Chondrocyte (in vitro differentiated cells): ENCODE measurements at regions not wholly inside any gene's neighbourhood (a gene's known extent, or its start where the extent isn't known, plus 50 kb on each side); places are given as distances from the start of the nearest gene placed in this dataset.

Source experiments
- DNase-seq: peaks from one replicate; pipeline ENCODE4 v3.0.0; 2021; ENCODE audit warnings: mixed read lengths, low spot score
- H3K27ac Mint-ChIP-seq: one replicate; pipeline ENCODE4 v1.8.0; 2021; ENCODE audit warnings: mild to moderate bottlenecking, moderate library complexity, mixed read lengths; ENCODE audit not compliant: unreplicated experiment
- H3K27me3 Mint-ChIP-seq: 2 replicates; pipeline ENCODE4 v1.8.0; 2021; ENCODE audit warnings: low read depth, mixed read lengths
- H3K36me3 Mint-ChIP-seq: 2 replicates; pipeline ENCODE4 v1.8.0; 2021; ENCODE audit warnings: low read depth, mixed read lengths
- H3K4me1 Mint-ChIP-seq: 2 replicates; pipeline ENCODE4 v1.8.0; 2021; ENCODE audit warnings: low read depth, mild to moderate bottlenecking, mixed read lengths
- H3K4me3 Mint-ChIP-seq: one replicate; pipeline ENCODE4 v1.8.0; 2021; ENCODE audit warnings: mild to moderate bottlenecking, moderate library complexity, mixed read lengths; ENCODE audit not compliant: unreplicated experiment
- H3K9me3 Mint-ChIP-seq: 2 replicates; pipeline ENCODE4 v1.8.0; 2021; ENCODE audit warnings: low read depth, mixed read lengths
- TF ChIP-seq, protein P1 (sequence below): fragments of 200-600 bp; sonication (generic); IDR thresholded peaks from 2 replicates; pipeline ENCODE4 v1.5.0; 2021; ENCODE audit warnings: antibody characterized with exemption, mild to moderate bottlenecking, moderate library complexity

DNA sequence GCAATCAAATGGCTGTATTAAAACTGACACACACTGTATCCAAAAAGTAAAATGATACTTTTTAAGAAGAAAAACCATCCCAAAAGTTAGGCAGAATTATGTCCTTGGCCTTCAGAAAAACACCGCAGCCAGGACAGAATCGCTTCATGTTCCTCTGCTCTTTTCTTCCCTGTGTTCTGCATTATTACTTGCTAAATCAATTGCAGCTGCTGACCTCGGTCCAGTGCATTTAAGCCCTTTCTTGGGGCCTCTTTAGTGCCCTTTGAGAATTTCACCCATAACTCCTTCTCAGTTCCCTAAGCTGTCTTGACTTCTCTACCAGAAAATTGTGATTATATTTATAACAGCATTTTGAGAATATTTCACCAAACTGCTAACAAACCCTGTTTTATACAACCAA, 696.9 kb downstream of the PCDH7 start:
- DNase-seq: no peak
- H3K36me3 Mint-ChIP-seq: no peaks in the 10 kb centered on the region
- no peaks in the 10 kb centered on the region for H3K27me3 Mint-ChIP-seq
- H3K9me3 Mint-ChIP-seq: no peaks in the 10 kb centered on the region
- TF ChIP-seq, protein P1, sequence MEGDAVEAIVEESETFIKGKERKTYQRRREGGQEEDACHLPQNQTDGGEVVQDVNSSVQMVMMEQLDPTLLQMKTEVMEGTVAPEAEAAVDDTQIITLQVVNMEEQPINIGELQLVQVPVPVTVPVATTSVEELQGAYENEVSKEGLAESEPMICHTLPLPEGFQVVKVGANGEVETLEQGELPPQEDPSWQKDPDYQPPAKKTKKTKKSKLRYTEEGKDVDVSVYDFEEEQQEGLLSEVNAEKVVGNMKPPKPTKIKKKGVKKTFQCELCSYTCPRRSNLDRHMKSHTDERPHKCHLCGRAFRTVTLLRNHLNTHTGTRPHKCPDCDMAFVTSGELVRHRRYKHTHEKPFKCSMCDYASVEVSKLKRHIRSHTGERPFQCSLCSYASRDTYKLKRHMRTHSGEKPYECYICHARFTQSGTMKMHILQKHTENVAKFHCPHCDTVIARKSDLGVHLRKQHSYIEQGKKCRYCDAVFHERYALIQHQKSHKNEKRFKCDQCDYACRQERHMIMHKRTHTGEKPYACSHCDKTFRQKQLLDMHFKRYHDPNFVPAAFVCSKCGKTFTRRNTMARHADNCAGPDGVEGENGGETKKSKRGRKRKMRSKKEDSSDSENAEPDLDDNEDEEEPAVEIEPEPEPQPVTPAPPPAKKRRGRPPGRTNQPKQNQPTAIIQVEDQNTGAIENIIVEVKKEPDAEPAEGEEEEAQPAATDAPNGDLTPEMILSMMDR: no peak
- no peaks in the 10 kb centered on the region for H3K4me1 Mint-ChIP-seq
- H3K27ac Mint-ChIP-seq: no peak overlapping the region
- H3K4me3 Mint-ChIP-seq: no peak overlapping the region

DNA sequence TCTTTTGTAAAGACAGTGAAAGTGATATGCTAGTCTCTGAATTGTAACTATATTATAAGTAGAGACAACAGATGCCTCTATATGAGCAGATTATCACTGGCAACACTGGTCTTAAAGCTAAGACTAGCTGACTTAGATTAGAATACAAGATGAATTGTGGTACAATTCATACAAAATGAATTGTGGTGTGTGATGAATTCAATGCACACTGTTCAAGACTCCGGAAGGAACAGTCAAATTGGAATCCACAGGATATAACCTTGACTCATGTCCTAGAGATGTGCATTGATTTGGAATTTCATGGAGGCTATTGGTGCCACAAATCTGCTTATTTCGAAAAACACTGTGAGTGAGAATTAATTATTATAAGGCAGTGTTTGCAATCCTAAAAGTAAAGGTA, 701.8 kb downstream of the PCDH7 start:
- TF ChIP-seq, protein P1: no peak
- no peak for DNase-seq

DNA sequence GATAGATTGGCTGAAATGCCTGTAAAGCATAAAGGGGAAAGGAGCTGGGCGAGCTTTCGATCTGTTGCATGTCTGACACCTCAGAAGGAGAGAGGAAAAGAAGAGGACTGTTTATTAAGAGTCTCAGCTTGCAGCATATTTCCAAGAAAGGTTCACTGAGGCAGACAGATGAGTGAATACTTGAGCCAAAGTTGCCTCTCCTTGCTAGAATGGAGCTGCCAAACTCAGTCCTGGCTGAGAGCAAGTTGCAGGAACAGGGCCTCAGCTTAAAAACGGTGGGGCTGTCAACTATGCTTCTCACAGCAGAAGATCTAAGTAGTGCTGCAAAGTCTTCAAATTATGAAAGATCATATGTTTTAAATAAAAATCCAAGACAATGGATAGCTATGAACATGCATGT, 707.5 kb downstream of the PCDH7 start:
- no peaks in the 10 kb centered on the region for H3K27me3 Mint-ChIP-seq
- H3K4me1 Mint-ChIP-seq: peaks cover 6% of the 10 kb centered on the region
- H3K4me3 Mint-ChIP-seq: no peak overlapping the region
- no peak overlapping the region for H3K27ac Mint-ChIP-seq
- DNase-seq: no peak
- no peaks in the 10 kb centered on the region for H3K36me3 Mint-ChIP-seq
- TF ChIP-seq, protein P1: no peak
- H3K9me3 Mint-ChIP-seq: no peaks in the 10 kb centered on the region

More for the DNA sequence above, 701.8 kb downstream of the PCDH7 start:
- H3K4me3 Mint-ChIP-seq: no peak overlapping the region
- H3K4me1 Mint-ChIP-seq: no peaks in the 10 kb centered on the region
- H3K36me3 Mint-ChIP-seq: no peaks in the 10 kb centered on the region
- H3K27me3 Mint-ChIP-seq: no peaks in the 10 kb centered on the region
- no peaks in the 10 kb centered on the region for H3K9me3 Mint-ChIP-seq
- H3K27ac Mint-ChIP-seq: no peak overlapping the region

DNA sequence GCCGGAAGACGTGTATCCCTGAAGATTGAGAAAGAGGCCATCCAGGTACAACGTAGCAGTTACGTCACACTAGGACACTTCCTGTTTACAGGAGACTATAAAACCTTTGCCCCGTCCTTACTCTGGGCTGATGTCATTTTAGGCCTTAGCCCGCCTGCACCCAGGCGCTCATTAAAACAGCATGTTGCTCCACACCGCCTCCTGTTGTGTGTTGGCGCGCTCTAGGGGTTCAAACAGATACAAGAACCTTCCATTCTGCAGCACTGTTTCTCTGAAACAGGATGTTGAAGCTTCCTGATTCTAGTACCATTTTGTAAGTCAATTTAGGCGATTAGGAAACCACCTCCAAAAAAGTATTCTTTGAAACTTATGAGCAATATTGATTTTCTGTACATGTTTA, 722.1 kb downstream of the PCDH7 start:
- TF ChIP-seq, protein P1: no peak
- H3K9me3 Mint-ChIP-seq: no peaks in the 10 kb centered on the region
- H3K27me3 Mint-ChIP-seq: no peaks in the 10 kb centered on the region
- H3K4me1 Mint-ChIP-seq: no peaks in the 10 kb centered on the region
- H3K36me3 Mint-ChIP-seq: no peaks in the 10 kb centered on the region
- H3K4me3 Mint-ChIP-seq: no peak overlapping the region
- no peak for DNase-seq
- H3K27ac Mint-ChIP-seq: no peak overlapping the region

DNA sequence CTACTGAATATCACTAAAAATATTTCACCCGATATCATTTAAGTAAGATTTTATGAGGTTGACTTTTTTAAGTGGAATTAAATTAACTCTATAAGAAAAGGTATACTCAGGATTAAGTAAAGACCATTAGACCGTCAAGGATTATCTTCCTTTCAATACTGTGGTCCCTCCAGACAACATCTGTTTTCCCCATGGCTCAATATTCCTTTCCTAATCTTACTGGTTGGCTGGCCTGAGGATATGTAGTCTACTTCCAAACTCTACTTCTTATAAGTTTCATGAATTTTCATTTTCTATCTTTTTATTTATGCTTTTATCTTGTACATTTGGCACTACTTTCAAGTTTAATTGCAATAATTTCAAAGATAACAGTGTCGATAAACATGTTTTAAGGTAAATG, 725.4 kb downstream of the PCDH7 start:
- peaks cover 3% of the 10 kb centered on the region for H3K9me3 Mint-ChIP-seq
- no peak overlapping the region for H3K27ac Mint-ChIP-seq
- TF ChIP-seq, protein P1: no peak
- no peak overlapping the region for H3K4me3 Mint-ChIP-seq
- no peaks in the 10 kb centered on the region for H3K27me3 Mint-ChIP-seq
- DNase-seq: no peak
- no peaks in the 10 kb centered on the region for H3K36me3 Mint-ChIP-seq
- H3K4me1 Mint-ChIP-seq: no peaks in the 10 kb centered on the region
